GM12878 (cell line): ENCODE measurements at regions not wholly inside any gene's neighbourhood (a gene's known extent, or its start where the extent isn't known, plus 50 kb on each side); places are given as distances from the start of the nearest gene placed in this dataset.

Experiments used
- ATAC-seq: fragments of 200-7000 bp; cut with Tn5 transposase; 3 replicates; pipeline ENCODE4 v1.9.1; 2020; ENCODE audit warnings: mild to moderate bottlenecking, moderate library complexity
- BruUV-seq: library from RNA; stranded (reverse); fragments of 400-500 nt; replicated peaks from 2 replicates; lab custom pipeline; 2021; lab: Mats Ljungman, UMichigan
- CTCF ChIA-PET: fragments of 300-600 bp; sonication (Branson Sonifier 250); formaldehyde crosslinking; extraction: SDS; loops from one replicate; lab custom pipeline; 2021; ENCODE audit warnings: inconsistent platforms; lab: Yijun Ruan, JAX
- POLR2A ChIA-PET: fragments of 350-600 bp; formaldehyde crosslinking; extraction: SDS; loops from one replicate; lab custom pipeline; 2021; ENCODE audit warnings: inconsistent platforms; lab: Charles Lee
- RAD21 ChIA-PET: fragments of 300-600 bp; sonication (Branson Sonifier 250); formaldehyde crosslinking; loops from one replicate; lab custom pipeline; 2023; ENCODE audit warnings: antibody characterized with exemption; ENCODE audit not compliant: unreplicated experiment; lab: Charles Lee
- SMC1A ChIA-PET: fragments of 300-600 bp; sonication (Branson Sonifier 250); formaldehyde crosslinking; loops from one replicate; lab custom pipeline; 2023; ENCODE audit not compliant: unreplicated experiment, uncharacterized antibody; lab: Charles Lee
- DNase-seq: peaks from one replicate; pipeline ENCODE4 v3.0.0-alpha.2; 2011; ENCODE audit warnings: low read depth, low spot score
- FAIRE-seq: peaks from 3 replicates; lab custom pipeline; 2011; peaks lifted over from hg19 to GRCh38; lab: Jason Lieb, UNC
- H2AFZ ChIP-seq: 2 replicates; pipeline ENCODE4 v1.6.0; 2011; ENCODE audit warnings: low read depth, low read length, control low read depth; ENCODE audit not compliant: control insufficient read depth
- H3K27ac ChIP-seq: 2 replicates; pipeline ENCODE4 v1.5.1; 2011; ENCODE audit warnings: control low read depth; ENCODE audit not compliant: control insufficient read depth, insufficient read depth
- H3K27me3 ChIP-seq, 2 experiments: replicated peaks in 1 of 2; 2 replicates each; pipeline versions ENCODE4 v1.6.0 to v1.6.1; 2011; ENCODE audit warnings: low read length in 1 of 2; ENCODE audit not compliant: control insufficient read depth in 2 of 2, insufficient read depth in 2 of 2
- H3K36me3 ChIP-seq, 2 experiments: 2 replicates each; pipeline ENCODE4 v1.5.1; 2011; ENCODE audit warnings: low read length in 1 of 2; ENCODE audit not compliant: control insufficient read depth in 2 of 2, insufficient read depth in 2 of 2
- H3K4me1 ChIP-seq: 2 replicates; pipeline ENCODE4 v1.6.1; 2011; ENCODE audit warnings: mild to moderate bottlenecking, low read length, moderate library complexity, mixed read lengths; ENCODE audit not compliant: control insufficient read depth, insufficient read depth
- H3K4me2 ChIP-seq: 2 replicates; pipeline ENCODE4 v1.6.0; 2011; ENCODE audit warnings: control low read depth; ENCODE audit not compliant: control insufficient read depth, insufficient read depth
- H3K4me3 ChIP-seq: fragments of 200-600 bp; sonication (generic); 2 replicates; pipeline ENCODE4 v1.5.1; 2016
- H3K79me2 ChIP-seq: 2 replicates; pipeline ENCODE4 v1.6.0; 2011; ENCODE audit warnings: low read length; ENCODE audit not compliant: control insufficient read depth, insufficient read depth
- H3K9ac ChIP-seq: 2 replicates; pipeline ENCODE4 v1.8.0; 2011; ENCODE audit warnings: low read length, control low read depth, mixed read lengths; ENCODE audit not compliant: control insufficient read depth, insufficient read depth
- H3K9me3 ChIP-seq: replicated peaks from 3 replicates; pipeline ENCODE4 v1.5.1; 2011; ENCODE audit warnings: mild to moderate bottlenecking, low read length; ENCODE audit not compliant: control insufficient read depth, insufficient read depth
- H4K20me1 ChIP-seq: 2 replicates; pipeline ENCODE4 v1.6.0; 2011; ENCODE audit not compliant: control insufficient read depth, insufficient read depth
- CBFB ChIP-seq: IDR thresholded peaks from 2 replicates; pipeline ENCODE4 v1.6.1; 2016; ENCODE audit warnings: antibody characterized with exemption, low read depth
- CBX5 ChIP-seq: sonication (generic); IDR thresholded peaks from 2 replicates; pipeline ENCODE4 v1.6.1; 2016; ENCODE audit warnings: low read depth, moderate library complexity, mild to moderate bottlenecking, inconsistent platforms
- CHD4 ChIP-seq: fragments of 200-600 bp; sonication (generic); IDR thresholded peaks from 2 replicates; pipeline ENCODE4 v1.6.1; 2016; ENCODE audit warnings: mild to moderate bottlenecking
- CREM ChIP-seq: IDR thresholded peaks from 2 replicates; pipeline ENCODE4 v1.6.1; 2014; ENCODE audit warnings: antibody characterized with exemption, low read depth
- DPF2 ChIP-seq: fragments of 450-650 bp; IDR thresholded peaks from 2 replicates; pipeline ENCODE4 v1.6.1; 2017; ENCODE audit warnings: mild to moderate bottlenecking
- KAT2A ChIP-seq: conservative IDR thresholded peaks from 2 replicates; pipeline ENCODE4 v1.6.1; 2011; ENCODE audit warnings: low read depth, low read length; ENCODE audit not compliant: control insufficient read depth
- KDM1A ChIP-seq: fragments of 200-600 bp; sonication (generic); IDR thresholded peaks from 2 replicates; pipeline ENCODE4 v1.6.1; 2016; ENCODE audit warnings: borderline replicate concordance
- MYB ChIP-seq: fragments of 150-350 bp; IDR thresholded peaks from 2 replicates; pipeline ENCODE4 v1.6.1; 2014; ENCODE audit warnings: mild to moderate bottlenecking, low read depth, low read length, borderline replicate concordance
- NFXL1 ChIP-seq: fragments of 450-650 bp; IDR thresholded peaks from 2 replicates; pipeline ENCODE4 v1.6.1; 2017; ENCODE audit warnings: antibody characterized with exemption, mild to moderate bottlenecking, borderline replicate concordance
- POLR2AphosphoS2 ChIP-seq: IDR thresholded peaks from 2 replicates; pipeline ENCODE4 v1.6.1; 2011; ENCODE audit warnings: low read depth, mild to moderate bottlenecking, low read length, improper control_type of control experiment, moderate library complexity
- RCOR1 ChIP-seq: conservative IDR thresholded peaks from 2 replicates; pipeline ENCODE4 v1.6.1; 2012; ENCODE audit warnings: low read depth, low read length, improper control_type of control experiment
- STAT3 ChIP-seq: IDR thresholded peaks from 2 replicates; pipeline ENCODE4 v1.6.1; 2011; ENCODE audit warnings: low read depth, low read length, improper control_type of control experiment
- WRNIP1 ChIP-seq: IDR thresholded peaks from 2 replicates; pipeline ENCODE4 v1.6.1; 2011; ENCODE audit warnings: low read depth, low read length, improper control_type of control experiment, borderline replicate concordance
- ZBTB40 ChIP-seq: fragments of 450-650 bp; IDR thresholded peaks from 2 replicates; pipeline ENCODE4 v1.6.1; 2016; ENCODE audit warnings: mild to moderate bottlenecking, moderate library complexity, borderline replicate concordance
- WGBS: methylation state at CpG from one replicate; pipeline ENCODE4 v1.1.6; 2016; ENCODE audit warnings: low lambda C conversion rate; ENCODE audit not compliant: insufficient replicate concordance, insufficient coverage; ENCODE audit errors: missing lambda C conversion rate; 5-methylcytosine and 5-hydroxymethylcytosine counted together
- in situ Hi-C: fragments of 300-500 bp; cut with MboI; formaldehyde crosslinking; loops from 9 replicates; pipeline ENCODE4 v1.14.3; 2018; ENCODE audit warnings: mixed read lengths
- intact Hi-C: fragments of 100-400 bp; cut with micrococcal nuclease; formaldehyde crosslinking; loops from one replicate; pipeline ENCODE4 v1.14.2; 2022; ENCODE audit not compliant: unreplicated experiment

DNA sequence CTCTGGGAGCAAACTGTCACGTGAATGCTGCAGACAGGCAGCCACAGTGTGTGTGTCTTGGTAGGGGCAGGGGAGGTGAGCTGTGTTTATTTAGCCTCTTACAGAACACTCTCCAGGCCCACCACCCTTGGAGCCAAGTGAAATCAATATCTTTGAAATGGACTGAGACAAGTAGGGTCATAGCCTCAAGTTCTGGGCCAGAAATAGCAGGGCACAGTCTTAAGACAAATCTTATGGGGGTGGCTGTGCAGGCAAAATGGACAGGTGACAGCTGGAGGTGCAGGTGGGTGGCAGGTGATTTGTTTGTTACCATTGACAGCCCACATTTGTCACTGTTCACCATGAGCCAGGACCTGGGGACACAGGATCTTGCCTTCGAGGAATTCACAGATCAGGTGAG is 93.6 kb upstream of the NMNAT3 start:
- no peaks in the 10 kb centered on the region for H4K20me1 ChIP-seq
- no peak overlapping the region for H3K9ac ChIP-seq
- no peak overlapping the region for H3K4me3 ChIP-seq
- TF ChIP-seq POLR2AphosphoS2, result no peak
- TF ChIP-seq CBX5, result no peak
- no peak for TF ChIP-seq KDM1A
- no peak for TF ChIP-seq WRNIP1
- no peak for TF ChIP-seq CHD4
- TF ChIP-seq STAT3, result no peak
- no peak for TF ChIP-seq CREM
- TF ChIP-seq RCOR1, result no peak
- no peak for TF ChIP-seq MYB
- no peak for TF ChIP-seq NFXL1
- TF ChIP-seq KAT2A, result no peak
- TF ChIP-seq DPF2, result no peak
- no peak for TF ChIP-seq ZBTB40
- TF ChIP-seq CBFB, result no peak
- ChIA-PET POLR2A (no interaction called here), CTCF (no interaction called here), SMC1A (no interaction called here), RAD21 (no interaction called here)
- H2AFZ ChIP-seq, result no peak overlapping the region
- intact Hi-C loops (no loop called here), in situ Hi-C loops (no loop called here)
- FAIRE-seq (no peak), ATAC-seq (no peak), DNase-seq (no peak)
- H3K27me3 ChIP-seq, result peaks cover 0 to 1% of the 10 kb centered on the region in 2 experiments; a peak in 1 of 4 replicates
- no peak overlapping the region for H3K4me2 ChIP-seq
- 4% methylated on average over 2 of the region's 2 CpGs for WGBS
- no peaks in the 10 kb centered on the region for H3K36me3 ChIP-seq
- no peaks in the 10 kb centered on the region for H3K4me1 ChIP-seq
- BruUV-seq, result no TSS peak
- H3K9me3 ChIP-seq, result no peaks in the 10 kb centered on the region
- no peaks in the 10 kb centered on the region for H3K79me2 ChIP-seq
- H3K27ac ChIP-seq, result no peak overlapping the region
